HG03064 (cell line): ENCODE measurements at regions not wholly inside any gene's neighbourhood (a gene's known extent, or its start where the extent isn't known, plus 50 kb on each side); places are given as distances from the start of the nearest gene placed in this dataset.
"Not testable (repeated sequence)": the region's sequence is repeated elsewhere in the genome, so short reads cannot be mapped to it uniquely, and the experiment has no call there.

ENCODE experiments used
- ATAC-seq: cut with Tn5 transposase; IDR thresholded peaks from one replicate; pipeline ENCODE4 v1.9.1; 2021; ENCODE audit warnings: low read depth; ENCODE audit not compliant: unreplicated experiment

GRCh38 chr1:78240755-78241154 is 195.0 kb downstream of the GIPC2 start:
- no peak for ATAC-seq

GRCh38 chr1:78247079-78247478 is 201.3 kb downstream of the GIPC2 start:
- ATAC-seq, result no peak

GRCh38 chr1:78250201-78250600 is 204.4 kb downstream of the GIPC2 start:
- ATAC-seq, result no peak

- ATAC-seq, result no peak
Observed at GRCh38 chr1:78254517-78254916, 208.8 kb downstream of the GIPC2 start.

- ATAC-seq, result no peak
Observed at GRCh38 chr1:78255383-78255782, 209.6 kb downstream of the GIPC2 start.

GRCh38 chr1:78255846-78256245 is 210.1 kb downstream of the GIPC2 start:
- ATAC-seq, result no peak

GRCh38 chr1:78263459-78263858 is 217.7 kb downstream of the GIPC2 start:
- no peak for ATAC-seq

- no peak for ATAC-seq
Observed at GRCh38 chr1:78263946-78264345, 218.2 kb downstream of the GIPC2 start.

- ATAC-seq, result no peak
Observed at GRCh38 chr1:78267513-78268218, 221.9 kb downstream of the GIPC2 start.

- no peak for ATAC-seq
Observed at GRCh38 chr1:78269591-78269990, 221.2 kb upstream of the PTGFR start.

- not testable (repeated sequence) for ATAC-seq
Observed at GRCh38 chr1:78271423-78271822, 219.4 kb upstream of the PTGFR start.

- no peak for ATAC-seq
Observed at GRCh38 chr1:78274814-78275213, 216.0 kb upstream of the PTGFR start.

- no peak for ATAC-seq
Observed at GRCh38 chr1:78275456-78275855, 215.3 kb upstream of the PTGFR start.

GRCh38 chr1:78275906-78276685 is 214.7 kb upstream of the PTGFR start:
- ATAC-seq, result no peak

GRCh38 chr1:78277253-78277652 is 213.5 kb upstream of the PTGFR start:
- ATAC-seq, result peak; percentile 67

GRCh38 chr1:78279051-78279450 is 211.7 kb upstream of the PTGFR start:
- ATAC-seq, result no peak

GRCh38 chr1:78280626-78281025 is 210.1 kb upstream of the PTGFR start:
- no peak for ATAC-seq

GRCh38 chr1:78281580-78281979 is 209.2 kb upstream of the PTGFR start:
- ATAC-seq, result no peak

GRCh38 chr1:78283691-78284090 is 207.1 kb upstream of the PTGFR start:
- no peak for ATAC-seq

GRCh38 chr1:78284354-78284753 is 206.4 kb upstream of the PTGFR start:
- ATAC-seq, result no peak

GRCh38 chr1:78286686-78287085 is 204.1 kb upstream of the PTGFR start:
- ATAC-seq, result no peak

GRCh38 chr1:78289603-78290002 is 201.2 kb upstream of the PTGFR start:
- ATAC-seq, result no peak
